Osteoblast (primary cell): ENCODE measurements at regions not wholly inside any gene's neighbourhood (a gene's known extent, or its start where the extent isn't known, plus 50 kb on each side); places are given as distances from the start of the nearest gene placed in this dataset.

Experiments used
- DNase-seq: peaks from one replicate; pipeline ENCODE4 v3.0.0; 2011; ENCODE audit warnings: low spot score, mixed read lengths; ENCODE audit not compliant: insufficient read length; ENCODE audit errors: missing footprints
- H2AFZ ChIP-seq: 2 replicates; pipeline ENCODE4 v1.6.0; 2011; ENCODE audit warnings: mild to moderate bottlenecking, low read length
- H3K27ac ChIP-seq: 2 replicates; pipeline ENCODE4 v1.5.1; 2011; ENCODE audit warnings: mild to moderate bottlenecking, low read depth, low read length, moderate library complexity
- H3K27me3 ChIP-seq: 2 replicates; pipeline ENCODE4 v1.6.0; 2012; ENCODE audit warnings: mild to moderate bottlenecking, control low read depth, inconsistent platforms, low read length, moderate library complexity; ENCODE audit not compliant: insufficient read depth
- H3K36me3 ChIP-seq: 2 replicates; pipeline ENCODE4 v1.5.1; 2011; ENCODE audit warnings: mild to moderate bottlenecking, low read length, control low read depth, moderate library complexity; ENCODE audit not compliant: insufficient read depth
- H3K4me1 ChIP-seq: 2 replicates; pipeline ENCODE4 v1.5.1; 2011; ENCODE audit warnings: mild to moderate bottlenecking, low read length, control low read depth, moderate library complexity; ENCODE audit not compliant: insufficient read depth
- H3K4me2 ChIP-seq: 2 replicates; pipeline ENCODE4 v1.6.0; 2011; ENCODE audit warnings: mild to moderate bottlenecking, low read length; ENCODE audit not compliant: insufficient read depth
- H3K4me3 ChIP-seq: fragments of 200-600 bp; sonication (generic); 3 replicates; pipeline ENCODE4 v1.5.1; 2012; ENCODE audit warnings: mild to moderate bottlenecking, low read length, inconsistent platforms; ENCODE audit not compliant: insufficient read depth
- H3K79me2 ChIP-seq: 2 replicates; pipeline ENCODE4 v1.6.0; 2012; ENCODE audit warnings: mild to moderate bottlenecking, low read length, control low read depth, inconsistent platforms; ENCODE audit not compliant: insufficient read depth
- H3K9me3 ChIP-seq: 2 replicates; pipeline ENCODE4 v1.5.1; 2011; ENCODE audit warnings: low read depth, low read length, control low read depth
- H4K20me1 ChIP-seq: 2 replicates; pipeline ENCODE4 v1.6.0; 2012; ENCODE audit warnings: mild to moderate bottlenecking, low read length, control low read depth; ENCODE audit not compliant: insufficient read depth
- TF ChIP-seq, protein P1 (sequence below): IDR thresholded peaks from 2 replicates; pipeline ENCODE4 v1.5.1; 2011; ENCODE audit warnings: mild to moderate bottlenecking, low read depth, low read length, moderate library complexity; ENCODE audit errors: extremely low read depth

DNA sequence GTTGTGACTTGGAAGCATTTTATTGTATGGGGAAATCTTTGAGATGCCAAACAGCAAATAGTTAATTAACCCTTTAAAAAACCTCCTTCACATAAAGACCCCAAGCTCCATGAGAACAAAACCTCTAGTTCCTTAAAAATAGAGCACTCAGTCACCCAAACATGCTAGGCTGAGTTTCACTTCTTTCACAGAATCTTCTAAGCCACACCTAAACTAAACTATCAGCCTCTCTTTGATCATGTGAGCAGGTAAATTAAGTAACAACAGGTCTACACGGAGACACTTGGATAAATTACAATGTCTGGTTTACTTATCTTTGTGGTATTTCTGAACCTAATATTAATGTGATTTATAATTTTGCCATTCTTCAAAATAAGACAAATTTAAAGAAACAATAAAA is 205.2 kb upstream of the MARCKS start:
- Histone ChIP-seq H3K27ac (no peak overlapping the region), H3K27me3 (no peaks in the 10 kb centered on the region), H4K20me1 (no peaks in the 10 kb centered on the region), H3K4me3 (no peak overlapping the region), H3K79me2 (no peaks in the 10 kb centered on the region), H3K4me2 (no peak overlapping the region), H3K9me3 (no peaks in the 10 kb centered on the region), H3K36me3 (no peaks in the 10 kb centered on the region), H3K4me1 (peaks cover 15% of the 10 kb centered on the region), H2AFZ (no peak overlapping the region)
- DNase-seq: no peak
- TF ChIP-seq, protein P1, sequence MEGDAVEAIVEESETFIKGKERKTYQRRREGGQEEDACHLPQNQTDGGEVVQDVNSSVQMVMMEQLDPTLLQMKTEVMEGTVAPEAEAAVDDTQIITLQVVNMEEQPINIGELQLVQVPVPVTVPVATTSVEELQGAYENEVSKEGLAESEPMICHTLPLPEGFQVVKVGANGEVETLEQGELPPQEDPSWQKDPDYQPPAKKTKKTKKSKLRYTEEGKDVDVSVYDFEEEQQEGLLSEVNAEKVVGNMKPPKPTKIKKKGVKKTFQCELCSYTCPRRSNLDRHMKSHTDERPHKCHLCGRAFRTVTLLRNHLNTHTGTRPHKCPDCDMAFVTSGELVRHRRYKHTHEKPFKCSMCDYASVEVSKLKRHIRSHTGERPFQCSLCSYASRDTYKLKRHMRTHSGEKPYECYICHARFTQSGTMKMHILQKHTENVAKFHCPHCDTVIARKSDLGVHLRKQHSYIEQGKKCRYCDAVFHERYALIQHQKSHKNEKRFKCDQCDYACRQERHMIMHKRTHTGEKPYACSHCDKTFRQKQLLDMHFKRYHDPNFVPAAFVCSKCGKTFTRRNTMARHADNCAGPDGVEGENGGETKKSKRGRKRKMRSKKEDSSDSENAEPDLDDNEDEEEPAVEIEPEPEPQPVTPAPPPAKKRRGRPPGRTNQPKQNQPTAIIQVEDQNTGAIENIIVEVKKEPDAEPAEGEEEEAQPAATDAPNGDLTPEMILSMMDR: no peak

DNA sequence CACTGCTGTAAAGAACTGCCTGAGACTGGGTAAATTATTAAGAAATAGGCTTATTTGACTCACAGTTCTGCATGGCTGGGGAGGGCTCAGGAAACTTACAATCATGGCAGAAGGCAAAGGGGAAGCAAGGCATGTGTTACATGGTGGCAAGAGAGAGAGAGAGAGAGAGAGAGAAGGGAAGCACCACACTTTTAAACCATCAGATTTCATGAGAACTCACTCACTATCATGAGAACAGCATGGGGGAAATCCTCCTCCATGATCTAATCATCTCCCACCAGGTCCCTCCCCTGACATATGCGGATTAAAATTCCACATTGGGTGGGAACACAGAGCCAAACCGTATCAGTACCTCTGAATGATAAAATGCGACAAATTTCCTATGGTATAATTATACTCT is 203.9 kb upstream of the MARCKS start:
- no peak overlapping the region for H3K4me3 ChIP-seq
- no peaks in the 10 kb centered on the region for H3K9me3 ChIP-seq
- peak overlapping the region; percentile 22 for H2AFZ ChIP-seq
- no peak overlapping the region for H3K4me2 ChIP-seq
- TF ChIP-seq, protein P1: no peak
- no peaks in the 10 kb centered on the region for H3K79me2 ChIP-seq
- no peaks in the 10 kb centered on the region for H3K27me3 ChIP-seq
- H3K36me3 ChIP-seq: no peaks in the 10 kb centered on the region
- DNase-seq: no peak
- H4K20me1 ChIP-seq: no peaks in the 10 kb centered on the region
- H3K27ac ChIP-seq: no peak overlapping the region
- peaks cover 15% of the 10 kb centered on the region for H3K4me1 ChIP-seq

DNA sequence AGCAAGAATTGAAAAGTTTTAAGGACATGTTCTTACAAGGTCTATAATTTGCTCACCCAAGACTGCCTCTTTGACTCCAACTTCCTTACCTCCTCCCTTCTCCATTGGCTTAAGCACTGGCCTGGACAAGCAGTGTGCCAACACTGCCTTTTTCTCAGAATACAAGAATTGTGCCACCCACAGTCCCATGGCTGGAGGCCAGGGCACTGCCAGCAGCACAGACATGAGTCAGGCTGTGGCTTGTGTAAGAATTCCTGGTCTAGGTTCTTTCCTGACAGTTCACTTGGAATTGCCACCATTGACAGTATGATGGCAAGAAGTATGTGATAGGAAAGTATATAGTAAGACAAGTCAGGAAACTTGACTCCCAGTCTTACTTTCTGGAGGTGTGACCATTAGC is 202.7 kb upstream of the MARCKS start:
- peak overlapping the region; percentile 23 for H3K4me2 ChIP-seq

DNA sequence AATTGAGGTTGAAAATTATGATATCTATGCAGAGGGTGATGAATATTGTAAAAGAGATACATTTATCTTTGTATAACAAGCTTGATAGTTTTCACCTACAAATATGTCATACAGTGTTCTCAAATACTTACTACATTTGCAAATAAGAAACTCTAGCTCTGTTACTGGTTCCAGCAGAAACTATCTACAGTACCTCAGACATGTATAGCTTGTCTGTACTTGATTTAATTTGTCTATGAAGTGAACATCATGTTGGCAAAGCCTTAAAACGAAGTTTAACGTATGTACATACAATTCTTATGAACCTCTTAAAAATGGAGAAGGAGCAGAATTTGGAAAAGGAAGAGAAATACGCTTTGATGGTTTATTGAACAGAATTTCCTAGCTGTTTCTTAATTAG is 201.4 kb upstream of the MARCKS start:
- peaks cover 15% of the 10 kb centered on the region for H3K4me1 ChIP-seq
- no peaks in the 10 kb centered on the region for H4K20me1 ChIP-seq
- no peak overlapping the region for H3K4me3 ChIP-seq
- H2AFZ ChIP-seq: no peak overlapping the region
- no peaks in the 10 kb centered on the region for H3K36me3 ChIP-seq
- H3K79me2 ChIP-seq: no peaks in the 10 kb centered on the region
- H3K9me3 ChIP-seq: no peaks in the 10 kb centered on the region
- H3K27ac ChIP-seq: no peak overlapping the region
- DNase-seq: no peak
- no peak overlapping the region for H3K4me2 ChIP-seq
- no peaks in the 10 kb centered on the region for H3K27me3 ChIP-seq
- TF ChIP-seq, protein P1: no peak

More for the DNA sequence above, 202.7 kb upstream of the MARCKS start:
- H2AFZ ChIP-seq: no peak overlapping the region
- H3K79me2 ChIP-seq: no peaks in the 10 kb centered on the region
- peak overlapping the region; percentile 61 for H3K27ac ChIP-seq
- TF ChIP-seq, protein P1: no peak
- no peaks in the 10 kb centered on the region for H3K9me3 ChIP-seq
- H3K36me3 ChIP-seq: no peaks in the 10 kb centered on the region
- H4K20me1 ChIP-seq: no peaks in the 10 kb centered on the region
- peak overlapping the region; percentile 14 for H3K4me3 ChIP-seq
- DNase-seq: peak; percentile 76
- H3K27me3 ChIP-seq: no peaks in the 10 kb centered on the region
- peaks cover 15% of the 10 kb centered on the region for H3K4me1 ChIP-seq
